ENCODE measurements at regions not wholly inside any gene's neighbourhood (a gene's known extent, or its start where the extent isn't known, plus 50 kb on each side); places are given as distances from the start of the nearest gene placed in this dataset.

GRCh38 chr6:56837322-56837894 lies 117.5 kb upstream of the BEND6 start:
- Mint-ChIP-seq H3K4me1 (peaks cover 15% of the 10 kb centered on the region), H3K4me3 (no peak overlapping the region), H3K9me3 (no peaks in the 10 kb centered on the region), H3K27me3 (ENCODE audit: low read depth, poor library complexity) (peaks cover 4% of the 10 kb centered on the region), H3K27ac (no peak overlapping the region), H3K36me3 (ENCODE audit: low read depth) (no peaks in the 10 kb centered on the region)
- no peak for DNase-seq
- no peak for TF ChIP-seq CTCF (IDR thresholded peaks at IDR 0.05)

- Mint-ChIP-seq H3K4me1 (peaks cover 3% of the 10 kb centered on the region), H3K36me3 (ENCODE audit: low read depth) (no peaks in the 10 kb centered on the region), H3K4me3 (no peak overlapping the region), H3K27me3 (ENCODE audit: low read depth, poor library complexity) (peaks cover 3% of the 10 kb centered on the region), H3K27ac (no peak overlapping the region), H3K9me3 (no peaks in the 10 kb centered on the region)
- TF ChIP-seq CTCF (IDR thresholded peaks at IDR 0.05) = no peak
- DNase-seq = no peak
Observed at GRCh38 chr6:56835612-56836011, 119.3 kb upstream of the BEND6 start.

- H3K4me1 Mint-ChIP-seq = no peaks in the 10 kb centered on the region
- H3K9me3 Mint-ChIP-seq = no peaks in the 10 kb centered on the region
- TF ChIP-seq CTCF (IDR thresholded peaks at IDR 0.05) = no peak
- H3K27ac Mint-ChIP-seq = no peak overlapping the region
- no peak for DNase-seq
- no peaks in the 10 kb centered on the region for H3K36me3 Mint-ChIP-seq (ENCODE audit: low read depth)
- no peaks in the 10 kb centered on the region for H3K27me3 Mint-ChIP-seq (ENCODE audit: low read depth, poor library complexity)
- H3K4me3 Mint-ChIP-seq = no peak overlapping the region
Observed at GRCh38 chr6:56833873-56834272, 121.0 kb upstream of the BEND6 start.

- H3K4me3 Mint-ChIP-seq = no peak overlapping the region
- TF ChIP-seq CTCF (IDR thresholded peaks at IDR 0.05) = no peak
- no peaks in the 10 kb centered on the region for H3K9me3 Mint-ChIP-seq
- no peaks in the 10 kb centered on the region for H3K27me3 Mint-ChIP-seq (ENCODE audit: low read depth, poor library complexity)
- H3K4me1 Mint-ChIP-seq = no peaks in the 10 kb centered on the region
- no peak for DNase-seq
- no peaks in the 10 kb centered on the region for H3K36me3 Mint-ChIP-seq (ENCODE audit: low read depth)
- no peak overlapping the region for H3K27ac Mint-ChIP-seq
Observed at GRCh38 chr6:56833127-56833791, 121.6 kb upstream of the BEND6 start.

- H3K27ac Mint-ChIP-seq = no peak overlapping the region
- H3K4me1 Mint-ChIP-seq = no peaks in the 10 kb centered on the region
- H3K27me3 Mint-ChIP-seq (ENCODE audit: low read depth, poor library complexity) = no peaks in the 10 kb centered on the region
- no peaks in the 10 kb centered on the region for H3K9me3 Mint-ChIP-seq
- H3K4me3 Mint-ChIP-seq = no peak overlapping the region
- H3K36me3 Mint-ChIP-seq (ENCODE audit: low read depth) = no peaks in the 10 kb centered on the region
- TF ChIP-seq CTCF (IDR thresholded peaks at IDR 0.05) = no peak
- no peak for DNase-seq
Observed at GRCh38 chr6:56832225-56832624, 122.7 kb upstream of the BEND6 start.

GRCh38 chr6:56831334-56831733 lies 123.6 kb upstream of the BEND6 start:
- no peaks in the 10 kb centered on the region for H3K4me1 Mint-ChIP-seq

More at GRCh38 chr6:56831334-56831733, 123.6 kb upstream of the BEND6 start:
- no peaks in the 10 kb centered on the region for H3K27me3 Mint-ChIP-seq (ENCODE audit: low read depth, poor library complexity)
- no peak for TF ChIP-seq CTCF (IDR thresholded peaks at IDR 0.05)
- no peak overlapping the region for H3K27ac Mint-ChIP-seq
- DNase-seq = no peak
- H3K4me3 Mint-ChIP-seq = no peak overlapping the region
- H3K36me3 Mint-ChIP-seq (ENCODE audit: low read depth) = no peaks in the 10 kb centered on the region
- H3K9me3 Mint-ChIP-seq = no peaks in the 10 kb centered on the region
